Smooth muscle cell of the brain vasculature (primary cell): ENCODE measurements at regions not wholly inside any gene's neighbourhood (a gene's known extent, or its start where the extent isn't known, plus 50 kb on each side); places are given as distances from the start of the nearest gene placed in this dataset.
"Not testable (repeated sequence)": the region's sequence is repeated elsewhere in the genome, so short reads cannot be mapped to it uniquely, and the experiment has no call there.

Experiments
- DNase-seq: peaks from one replicate; pipeline ENCODE4 v3.0.0-alpha.2; 2012; ENCODE audit warnings: low read depth, low spot score

- no peak for DNase-seq
Measured at GRCh38 chr4:24209131-24209530, 319.3 kb upstream of the PPARGC1A start.

- no peak for DNase-seq
Measured at GRCh38 chr4:24208691-24209090, 318.8 kb upstream of the PPARGC1A start.

GRCh38 chr4:24204708-24205107, 314.9 kb upstream of the PPARGC1A start:
- DNase-seq: not testable (repeated sequence)

- DNase-seq: no peak
Measured at GRCh38 chr4:24203926-24204325, 314.1 kb upstream of the PPARGC1A start.

- DNase-seq: no peak
Measured at GRCh38 chr4:24202579-24202978, 312.7 kb upstream of the PPARGC1A start.

- DNase-seq: no peak
Measured at GRCh38 chr4:24197955-24198354, 308.1 kb upstream of the PPARGC1A start.

GRCh38 chr4:24196785-24197184, 306.9 kb upstream of the PPARGC1A start:
- no peak for DNase-seq

- DNase-seq: no peak
Measured at GRCh38 chr4:24195991-24196736, 306.3 kb upstream of the PPARGC1A start.

GRCh38 chr4:24192018-24192641, 302.3 kb upstream of the PPARGC1A start:
- DNase-seq: no peak

GRCh38 chr4:24190761-24191695, 301.2 kb upstream of the PPARGC1A start:
- DNase-seq: no peak

- no peak for DNase-seq
Measured at GRCh38 chr4:24188459-24188858, 298.6 kb upstream of the PPARGC1A start.

GRCh38 chr4:24186466-24186865, 296.6 kb upstream of the PPARGC1A start:
- no peak for DNase-seq

- DNase-seq: no peak
Measured at GRCh38 chr4:24181005-24181404, 291.2 kb upstream of the PPARGC1A start.

GRCh38 chr4:24180586-24180985, 290.7 kb upstream of the PPARGC1A start:
- DNase-seq: no peak

GRCh38 chr4:24179201-24179840, 289.5 kb upstream of the PPARGC1A start:
- no peak for DNase-seq

GRCh38 chr4:24177443-24177842, 287.6 kb upstream of the PPARGC1A start:
- not testable (repeated sequence) for DNase-seq

- DNase-seq: no peak
Measured at GRCh38 chr4:24175707-24176106, 285.9 kb upstream of the PPARGC1A start.

GRCh38 chr4:24174602-24175001, 284.8 kb upstream of the PPARGC1A start:
- no peak for DNase-seq

- no peak for DNase-seq
Measured at GRCh38 chr4:24172406-24172805, 282.6 kb upstream of the PPARGC1A start.

GRCh38 chr4:24169956-24170355, 280.1 kb upstream of the PPARGC1A start:
- DNase-seq: no peak

GRCh38 chr4:24168658-24169057, 278.8 kb upstream of the PPARGC1A start:
- DNase-seq: no peak

GRCh38 chr4:24166501-24166900, 276.7 kb upstream of the PPARGC1A start:
- no peak for DNase-seq
